Upper lobe of right lung (tissue), 1 donor: ENCODE measurements at regions not wholly inside any gene's neighbourhood (a gene's known extent, or its start where the extent isn't known, plus 50 kb on each side); places are given as distances from the start of the nearest gene placed in this dataset.

Source experiments
- ATAC-seq: fragments of 200-7000 bp; cut with Tn5 transposase; one replicate; pipeline ENCODE4 v1.9.1; 2020; ENCODE audit warnings: mild to moderate bottlenecking, moderate library complexity
- DNase-seq: peaks from one replicate; pipeline ENCODE4 v3.0.0-alpha.2; 2020
- H3K27ac ChIP-seq: fragments of 200-600 bp; one replicate; pipeline ENCODE4 v1.8.0; 2022
- H3K27me3 ChIP-seq: fragments of 200-600 bp; one replicate; pipeline ENCODE4 v1.8.0; 2022; ENCODE audit warnings: mild to moderate bottlenecking
- H3K36me3 ChIP-seq: fragments of 200-600 bp; one replicate; pipeline ENCODE4 v1.8.0; 2022
- H3K4me1 ChIP-seq: fragments of 200-600 bp; one replicate; pipeline ENCODE4 v1.8.0; 2022
- H3K4me3 ChIP-seq: fragments of 200-600 bp; one replicate; pipeline ENCODE4 v1.8.0; 2022; ENCODE audit warnings: mild to moderate bottlenecking
- H3K9me3 ChIP-seq: fragments of 200-600 bp; one replicate; pipeline ENCODE4 v1.8.0; 2022
- CTCF ChIP-seq: fragments of 200-600 bp; IDR thresholded peaks from one replicate; pipeline ENCODE4 v1.8.0; 2022; ENCODE audit warnings: antibody characterized with exemption
- intact Hi-C: fragments of 100-400 bp; cut with DNase I; formaldehyde crosslinking; loops from one replicate; pipeline ENCODE4 v1.11.0; 2022
- donor health status: DM: no; HTN: yes; CAD: no; lungs with severe emphysema.

GRCh38 chr10:21002091-21002878, 105.2 kb upstream of the NEBL start:
- ATAC-seq (no peak), DNase-seq (no peak)
- H3K4me3 ChIP-seq = no peak overlapping the region
- H3K36me3 ChIP-seq = no peaks in the 10 kb centered on the region
- no peaks in the 10 kb centered on the region for H3K9me3 ChIP-seq
- no peaks in the 10 kb centered on the region for H3K27me3 ChIP-seq
- H3K27ac ChIP-seq = no peak overlapping the region
- no peak for TF ChIP-seq CTCF
- H3K4me1 ChIP-seq = no peaks in the 10 kb centered on the region
- intact Hi-C loops = no loop called here

GRCh38 chr10:20999699-21000098, 102.6 kb upstream of the NEBL start:
- Histone ChIP-seq H3K4me3 (no peak overlapping the region), H3K4me1 (no peaks in the 10 kb centered on the region), H3K27me3 (no peaks in the 10 kb centered on the region), H3K27ac (no peak overlapping the region), H3K9me3 (no peaks in the 10 kb centered on the region), H3K36me3 (no peaks in the 10 kb centered on the region)
- TF ChIP-seq CTCF = no peak
- DNase-seq = no peak
- intact Hi-C loops = no loop called here
- no peak for ATAC-seq

- intact Hi-C loops = no loop called here
- no peaks in the 10 kb centered on the region for H3K27me3 ChIP-seq
- ATAC-seq = no peak
- H3K4me3 ChIP-seq = no peak overlapping the region
- TF ChIP-seq CTCF = no peak
- no peaks in the 10 kb centered on the region for H3K4me1 ChIP-seq
- no peaks in the 10 kb centered on the region for H3K9me3 ChIP-seq
- no peak for DNase-seq
- H3K36me3 ChIP-seq = no peaks in the 10 kb centered on the region
- H3K27ac ChIP-seq = no peak overlapping the region
Observed at GRCh38 chr10:20998036-20998435, 100.9 kb upstream of the NEBL start.

GRCh38 chr10:20995123-20995987, 98.2 kb upstream of the NEBL start:
- ATAC-seq = no peak
- Histone ChIP-seq H3K27ac (no peak overlapping the region), H3K27me3 (no peaks in the 10 kb centered on the region), H3K4me1 (no peaks in the 10 kb centered on the region), H3K4me3 (no peak overlapping the region), H3K9me3 (no peaks in the 10 kb centered on the region), H3K36me3 (no peaks in the 10 kb centered on the region)
- intact Hi-C loops = no loop called here
- no peak for TF ChIP-seq CTCF
- DNase-seq = no peak

- Histone ChIP-seq H3K36me3 (no peaks in the 10 kb centered on the region), H3K27ac (no peak overlapping the region), H3K4me1 (no peaks in the 10 kb centered on the region), H3K27me3 (no peaks in the 10 kb centered on the region), H3K9me3 (no peaks in the 10 kb centered on the region), H3K4me3 (no peak overlapping the region)
- no peak for DNase-seq
- intact Hi-C loops = no loop called here
- TF ChIP-seq CTCF = no peak
- ATAC-seq = no peak
Observed at GRCh38 chr10:20993830-20994527, 96.9 kb upstream of the NEBL start.
